B cell (primary cell): ENCODE measurements at regions not wholly inside any gene's neighbourhood (a gene's known extent, or its start where the extent isn't known, plus 50 kb on each side); places are given as distances from the start of the nearest gene placed in this dataset.

Source experiments
- ATAC-seq: fragments of 200-7000 bp; cut with Tn5 transposase; one replicate; pipeline ENCODE4 v1.10.0; 2021; ENCODE audit warnings: low read depth, mild to moderate bottlenecking, moderate number of reproducible peaks, moderate library complexity
- CTCF ChIA-PET: fragments of 350-600 bp; sonication (Branson Sonifier 250); formaldehyde crosslinking; loops from one replicate; lab custom pipeline; 2021; ENCODE audit warnings: antibody characterized with exemption, inconsistent platforms; lab: Charles Lee
- POLR2A ChIA-PET: fragments of 350-600 bp; sonication (Branson Sonifier 250); formaldehyde crosslinking; loops from one replicate; lab custom pipeline; 2021; ENCODE audit warnings: antibody characterized with exemption; lab: Charles Lee
- DNase-seq: peaks from one replicate; pipeline ENCODE4 v3.0.0; 2013
- H2AFZ ChIP-seq: 2 replicates; pipeline ENCODE4 v1.6.1; 2012; ENCODE audit warnings: mild to moderate bottlenecking, low read depth, low read length; ENCODE audit not compliant: insufficient read depth, poor library complexity, severe bottlenecking
- H3K27ac ChIP-seq, 2 donors: 1 replicate in 1 of 2; 2 replicates in 1 of 2; pipeline ENCODE4 v1.5.1; 2012 to 2013; ENCODE audit warnings: low read length in 2 of 2, mild to moderate bottlenecking in 2 of 2, moderate library complexity in 1 of 2
- H3K27me3 ChIP-seq, 4 experiments: fragments of 200-600 bp in 1 of 4; sonication (generic) in 1 of 4; replicated peaks in 1 of 4; 1 replicate in 2 of 4; 2 replicates in 2 of 4; pipeline versions ENCODE4 v1.6.1 to v1.7.0; 2013 to 2016; ENCODE audit warnings: low read length in 3 of 4, mild to moderate bottlenecking in 2 of 4, mixed read lengths in 1 of 4, moderate library complexity in 1 of 4; ENCODE audit not compliant: insufficient read depth in 4 of 4, control insufficient read depth in 3 of 4; ENCODE audit errors: control extremely low read depth in 1 of 4
- H3K36me3 ChIP-seq, 2 experiments: replicated peaks in 1 of 2; 1 replicate in 1 of 2; 2 replicates in 1 of 2; pipeline versions ENCODE4 v1.6.1 to v1.7.1; 2013; ENCODE audit warnings: low read length in 1 of 2; ENCODE audit not compliant: insufficient read depth in 2 of 2, control insufficient read depth in 1 of 2; ENCODE audit errors: control extremely low read depth in 1 of 2, extremely low read depth in 1 of 2
- H3K4me1 ChIP-seq, 2 donors: fragments of 200-600 bp in 1 of 2; sonication (generic) in 1 of 2; 1 replicate in 1 of 2; 2 replicates in 1 of 2; pipeline versions ENCODE4 v1.5.1 to v1.6.1; 2013 to 2017; ENCODE audit warnings: low read length in 2 of 2; ENCODE audit not compliant: control insufficient read depth in 2 of 2, insufficient read depth in 2 of 2
- H3K4me2 ChIP-seq: replicated peaks from 2 replicates; pipeline ENCODE3; 2012; ENCODE audit warnings: mild to moderate bottlenecking, low read depth, low read length; ENCODE audit not compliant: poor library complexity, severe bottlenecking
- H3K4me3 ChIP-seq, 5 experiments: fragments of 200-600 bp in 1 of 5; sonication (generic) in 1 of 5; 1 replicate in 3 of 5; 2 replicates in 2 of 5; pipeline versions ENCODE4 v1.5.1 to v1.7.0; 2011 to 2016; ENCODE audit warnings: low read length in 4 of 5, mild to moderate bottlenecking in 4 of 5, low read depth in 2 of 5, control low read depth in 1 of 5, moderate library complexity in 1 of 5; ENCODE audit not compliant: insufficient read depth in 1 of 5; ENCODE audit errors: control extremely low read depth in 1 of 5, extremely low read depth in 1 of 5
- H3K79me2 ChIP-seq: fragments of 200-600 bp; sonication (generic); one replicate; pipeline ENCODE4 v1.6.0; 2016; ENCODE audit warnings: low read length; ENCODE audit not compliant: control insufficient read depth, insufficient read depth
- H3K9ac ChIP-seq: fragments of 200-600 bp; sonication (generic); 2 replicates; pipeline ENCODE4 v1.6.1; 2017; ENCODE audit warnings: mild to moderate bottlenecking, low read length, moderate library complexity
- H3K9me3 ChIP-seq, 3 donors: one replicate each; pipeline versions ENCODE4 v1.6.1 to v1.7.1; 2013; ENCODE audit warnings: low read length in 2 of 3; ENCODE audit not compliant: control insufficient read depth in 2 of 3, insufficient read depth in 1 of 3; ENCODE audit errors: control extremely low read depth in 1 of 3
- H4K20me1 ChIP-seq: 2 replicates; pipeline ENCODE4 v1.6.0; 2012; ENCODE audit warnings: mild to moderate bottlenecking, low read length; ENCODE audit not compliant: insufficient read depth, control insufficient read depth, poor library complexity, severe bottlenecking
- H3K27ac Mint-ChIP-seq: one replicate; pipeline ENCODE4 v1.8.0; 2021; ENCODE audit warnings: mixed read lengths
- H3K27me3 Mint-ChIP-seq: one replicate; pipeline ENCODE4 v1.8.0; 2021; ENCODE audit warnings: mixed read lengths
- H3K4me1 Mint-ChIP-seq: one replicate; pipeline ENCODE4 v1.8.0; 2021; ENCODE audit warnings: mixed read lengths
- H3K4me3 Mint-ChIP-seq: one replicate; pipeline ENCODE4 v1.8.0; 2021; ENCODE audit warnings: mixed read lengths
- H3K9me3 Mint-ChIP-seq: one replicate; pipeline ENCODE4 v1.8.0; 2022; ENCODE audit warnings: mixed read lengths; ENCODE audit not compliant: insufficient read depth
- EZH2 ChIP-seq: IDR thresholded peaks from 2 replicates; pipeline ENCODE4 v1.6.1; 2012; ENCODE audit warnings: borderline replicate concordance, low read depth, mild to moderate bottlenecking, moderate library complexity, low read length; ENCODE audit not compliant: insufficient read depth, poor library complexity, severe bottlenecking
- WGBS: methylation state at CpG from one replicate; pipeline ENCODE4 v1.1.5; 2013; ENCODE audit warnings: missing lambda C conversion rate; ENCODE audit not compliant: insufficient coverage; 5-methylcytosine and 5-hydroxymethylcytosine counted together
- intact Hi-C: fragments of 100-400 bp; cut with micrococcal nuclease; formaldehyde crosslinking; loops from one replicate; pipeline ENCODE4 v1.10.0; 2022
- TF ChIP-seq, protein P1 (sequence below): fragments of 200-600 bp; IDR thresholded peaks from one replicate; pipeline ENCODE4 v1.8.0; 2022; ENCODE audit warnings: antibody characterized with exemption, mild to moderate bottlenecking

DNA sequence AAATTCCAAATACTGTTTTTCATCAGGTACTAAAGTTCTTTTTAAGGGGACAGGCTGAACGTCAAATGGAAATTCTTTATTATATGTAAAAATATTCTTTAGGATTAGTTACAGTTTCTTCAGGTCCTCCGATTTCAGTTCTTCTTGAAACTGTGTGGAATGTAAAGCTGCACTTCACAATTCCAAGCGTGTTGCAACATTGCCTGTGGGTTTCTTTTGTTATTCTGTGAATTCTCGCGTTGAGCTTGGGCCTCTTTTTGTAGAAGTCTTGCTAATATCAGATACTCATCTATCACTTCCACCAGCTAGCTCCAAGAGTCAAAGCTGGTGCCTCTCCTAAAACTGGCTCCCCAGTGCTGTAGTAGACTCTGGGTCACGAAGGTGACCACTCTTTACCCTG is 642.6 kb downstream of the METTL4 start:
- H3K9me3 Mint-ChIP-seq = no peaks in the 10 kb centered on the region
- Histone ChIP-seq H3K4me1 (no peaks in the 10 kb centered on the region), H3K27me3 (no peaks in the 10 kb centered on the region), H2AFZ (no peak overlapping the region), H3K4me3 (no peak overlapping the region), H3K9ac (no peak overlapping the region), H3K27ac (no peak overlapping the region), H3K9me3 (peaks cover 0 to 12% (median 0%) of the 10 kb centered on the region in 3 donors), H3K4me2 (no peak overlapping the region), H3K36me3 (no peaks in the 10 kb centered on the region), H3K79me2 (no peaks in the 10 kb centered on the region), H4K20me1 (no peaks in the 10 kb centered on the region)
- H3K27me3 Mint-ChIP-seq = no peaks in the 10 kb centered on the region
- CTCF ChIA-PET = no interaction called here
- intact Hi-C loops = no loop called here
- POLR2A ChIA-PET = no interaction called here
- no peak for TF ChIP-seq EZH2
- TF ChIP-seq, protein P1, sequence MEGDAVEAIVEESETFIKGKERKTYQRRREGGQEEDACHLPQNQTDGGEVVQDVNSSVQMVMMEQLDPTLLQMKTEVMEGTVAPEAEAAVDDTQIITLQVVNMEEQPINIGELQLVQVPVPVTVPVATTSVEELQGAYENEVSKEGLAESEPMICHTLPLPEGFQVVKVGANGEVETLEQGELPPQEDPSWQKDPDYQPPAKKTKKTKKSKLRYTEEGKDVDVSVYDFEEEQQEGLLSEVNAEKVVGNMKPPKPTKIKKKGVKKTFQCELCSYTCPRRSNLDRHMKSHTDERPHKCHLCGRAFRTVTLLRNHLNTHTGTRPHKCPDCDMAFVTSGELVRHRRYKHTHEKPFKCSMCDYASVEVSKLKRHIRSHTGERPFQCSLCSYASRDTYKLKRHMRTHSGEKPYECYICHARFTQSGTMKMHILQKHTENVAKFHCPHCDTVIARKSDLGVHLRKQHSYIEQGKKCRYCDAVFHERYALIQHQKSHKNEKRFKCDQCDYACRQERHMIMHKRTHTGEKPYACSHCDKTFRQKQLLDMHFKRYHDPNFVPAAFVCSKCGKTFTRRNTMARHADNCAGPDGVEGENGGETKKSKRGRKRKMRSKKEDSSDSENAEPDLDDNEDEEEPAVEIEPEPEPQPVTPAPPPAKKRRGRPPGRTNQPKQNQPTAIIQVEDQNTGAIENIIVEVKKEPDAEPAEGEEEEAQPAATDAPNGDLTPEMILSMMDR = no peak
- ATAC-seq = no peak
- no peaks in the 10 kb centered on the region for H3K4me1 Mint-ChIP-seq
- no peak for DNase-seq
- WGBS = 69% methylated on average over 4 of the region's 6 CpGs
- no peak overlapping the region for H3K27ac Mint-ChIP-seq
- H3K4me3 Mint-ChIP-seq = no peak overlapping the region

- ATAC-seq = no peak
- WGBS = 93% methylated on average over 5 of the region's 5 CpGs
- TF ChIP-seq EZH2 = no peak
- TF ChIP-seq, protein P1 = no peak
- ChIA-PET CTCF (no interaction called here), POLR2A (no interaction called here)
- H3K9me3 Mint-ChIP-seq = no peaks in the 10 kb centered on the region
- Histone ChIP-seq H2AFZ (no peak overlapping the region), H3K79me2 (no peaks in the 10 kb centered on the region), H3K27me3 (no peaks in the 10 kb centered on the region), H3K4me2 (no peak overlapping the region), H3K36me3 (no peaks in the 10 kb centered on the region), H3K9me3 (peaks cover 0 to 12% (median 0%) of the 10 kb centered on the region in 3 donors), H3K27ac (no peak overlapping the region), H3K9ac (no peak overlapping the region), H4K20me1 (no peaks in the 10 kb centered on the region), H3K4me3 (no peak overlapping the region), H3K4me1 (no peaks in the 10 kb centered on the region)
- no peaks in the 10 kb centered on the region for H3K27me3 Mint-ChIP-seq
- H3K27ac Mint-ChIP-seq = no peak overlapping the region
- intact Hi-C loops = no loop called here
- H3K4me1 Mint-ChIP-seq = no peaks in the 10 kb centered on the region
- no peak overlapping the region for H3K4me3 Mint-ChIP-seq
- no peak for DNase-seq
These were observed 641.6 kb downstream of the METTL4 start for GRCh38 chr18:1929720-1930119.
